K562 (cell line): ENCODE measurements at regions not wholly inside any gene's neighbourhood (a gene's known extent, or its start where the extent isn't known, plus 50 kb on each side); places are given as distances from the start of the nearest gene placed in this dataset.

Experiments
- ATAC-seq: fragments of 200-7000 bp; cut with Tn5 transposase; 3 replicates; pipeline ENCODE4 v1.9.1; 2020; ENCODE audit warnings: moderate library complexity
- BruUV-seq: library from RNA; stranded (reverse); fragments of 400-500 nt; replicated peaks from 2 replicates; lab custom pipeline; 2021; lab: Mats Ljungman, UMichigan
- CTCF ChIA-PET: fragments of 300-600 bp; formaldehyde crosslinking; extraction: SDS; loops from one replicate; lab custom pipeline; 2021; ENCODE audit warnings: low intra/inter-chr PET ratio; lab: Yijun Ruan, JAX
- POLR2A ChIA-PET: fragments of 300-600, 350-650 bp; sonication (Branson Sonifier 250); formaldehyde crosslinking; extraction: SDS; loops from one replicate; lab custom pipeline; 2021; ENCODE audit warnings: antibody characterized with exemption, inconsistent platforms; lab: Yijun Ruan, JAX
- DNase-seq, 4 experiments: peaks; one replicate each; pipeline versions ENCODE4 v3.0.0 to v3.0.0-alpha.2; 2011 to 2018; ENCODE audit warnings: low spot score in 3 of 4, mixed read lengths in 3 of 4; ENCODE audit errors: extremely low read depth in 1 of 4
- FAIRE-seq: peaks from 2 replicates; lab custom pipeline; 2011; peaks lifted over from hg19 to GRCh38; lab: Jason Lieb, UNC
- H2AFZ ChIP-seq: 2 replicates; pipeline ENCODE4 v1.6.0; 2011; ENCODE audit warnings: low read depth, low read length, control low read depth, inconsistent platforms
- H3K27ac ChIP-seq: fragments of 200-600 bp; 3 replicates; pipeline ENCODE4 v1.8.0; 2011; ENCODE audit warnings: low read depth, mild to moderate bottlenecking, control low read depth, inconsistent platforms, low read length, moderate library complexity, mixed read lengths; ENCODE audit errors: extremely low read depth
- H3K27me3 ChIP-seq, 2 experiments: fragments of 300-600 bp in 1 of 2; 2 replicates in 1 of 2; 3 replicates in 1 of 2; pipeline versions ENCODE4 v1.6.0 to v1.8.0; 2011; ENCODE audit warnings: inconsistent platforms in 2 of 2, low read length in 2 of 2, mild to moderate bottlenecking in 1 of 2, mixed read lengths in 1 of 2, moderate library complexity in 1 of 2; ENCODE audit not compliant: control insufficient read depth in 2 of 2, insufficient read depth in 2 of 2
- H3K36me3 ChIP-seq: fragments of 300-600 bp; 3 replicates; pipeline ENCODE4 v1.8.0; 2011; ENCODE audit warnings: mild to moderate bottlenecking, low read length, inconsistent platforms; ENCODE audit not compliant: control insufficient read depth, insufficient read depth
- H3K4me1 ChIP-seq, 2 experiments: fragments of 200-600 bp in 1 of 2; replicated peaks in 1 of 2; 2 replicates in 1 of 2; 3 replicates in 1 of 2; pipeline versions ENCODE4 v1.5.1 to v1.8.0; 2011; ENCODE audit warnings: inconsistent platforms in 2 of 2, low read length in 2 of 2, mild to moderate bottlenecking in 1 of 2, mixed read lengths in 1 of 2, moderate library complexity in 1 of 2; ENCODE audit not compliant: control insufficient read depth in 2 of 2, insufficient read depth in 2 of 2
- H3K4me2 ChIP-seq: 2 replicates; pipeline ENCODE4 v1.6.1; 2011; ENCODE audit warnings: low read length, control low read depth, inconsistent platforms, mixed read lengths; ENCODE audit not compliant: insufficient read depth
- H3K4me3 ChIP-seq: fragments of 200-600 bp; sonication (generic), shearing (Covaris generic); 2 replicates; pipeline ENCODE4 v1.5.1; 2016; ENCODE audit warnings: control low read depth, inconsistent platforms
- H3K79me2 ChIP-seq: fragments of 200-600 bp; 3 replicates; pipeline ENCODE4 v1.8.0; 2011; ENCODE audit warnings: low read length, inconsistent platforms; ENCODE audit not compliant: control insufficient read depth, insufficient read depth
- H3K9ac ChIP-seq, 2 experiments: 2 replicates each; pipeline versions ENCODE4 v1.6.0 to v1.6.1; 2011; ENCODE audit warnings: low read depth in 2 of 2, low read length in 2 of 2, control low read depth in 1 of 2, inconsistent platforms in 1 of 2, mild to moderate bottlenecking in 1 of 2, mixed read lengths in 1 of 2; ENCODE audit not compliant: insufficient read depth in 1 of 2
- H3K9me1 ChIP-seq: one replicate; pipeline ENCODE4 v1.6.0; 2011; ENCODE audit warnings: inconsistent platforms, mild to moderate bottlenecking, low read length, moderate library complexity; ENCODE audit not compliant: control insufficient read depth, insufficient read depth
- H3K9me3 ChIP-seq: replicated peaks from 2 replicates; pipeline ENCODE4 v1.5.1; 2011; ENCODE audit warnings: low read depth, low read length, inconsistent platforms; ENCODE audit not compliant: control insufficient read depth, insufficient read depth
- H4K20me1 ChIP-seq: replicated peaks from 2 replicates; pipeline ENCODE4 v1.6.1; 2011; ENCODE audit warnings: low read length, inconsistent platforms, mixed read lengths; ENCODE audit not compliant: control insufficient read depth, insufficient read depth
- BCL6 ChIP-seq: fragments of 250-450 bp; sonication (Bioruptor Pico); IDR thresholded peaks from 2 replicates; pipeline ENCODE4 v1.4.0; 2020
- CBX1 ChIP-seq: sonication (generic); IDR thresholded peaks from 2 replicates; pipeline ENCODE4 v1.6.1; 2016; ENCODE audit warnings: antibody characterized with exemption, low read depth, mild to moderate bottlenecking
- CEBPB ChIP-seq: fragments of 450-650 bp; IDR thresholded peaks from 2 replicates; pipeline ENCODE4 v1.6.1; 2016; ENCODE audit warnings: missing genetic modification characterization, missing compliant biosample characterization
- NFIC ChIP-seq: fragments of 450-650 bp; IDR thresholded peaks from 2 replicates; pipeline ENCODE4 v1.6.1; 2017; ENCODE audit warnings: mild to moderate bottlenecking, inconsistent platforms
- WGBS: fragments of 100-300 bp; shearing (Covaris generic); methylation state at CpG from one replicate; pipeline ENCODE4 v1.1.6; 2016; ENCODE audit warnings: low coverage, mixed read lengths; ENCODE audit not compliant: insufficient coverage; ENCODE audit errors: missing lambda C conversion rate; 5-methylcytosine and 5-hydroxymethylcytosine counted together
- in situ Hi-C: fragments of 300-500 bp; cut with MboI; formaldehyde crosslinking; loops from 4 replicates; pipeline ENCODE4 v1.15.0; 2018; ENCODE audit warnings: inconsistent platforms, mixed read lengths
- intact Hi-C: fragments of 100-400 bp; cut with micrococcal nuclease; formaldehyde crosslinking; loops from 2 replicates; pipeline ENCODE4 v1.14.2; 2022
- TF ChIP-seq, protein P1 (sequence below): fragments of 450-650 bp; IDR thresholded peaks from 2 replicates; pipeline ENCODE4 v1.6.1; 2016; ENCODE audit warnings: mild to moderate bottlenecking, moderate library complexity
- TF ChIP-seq, protein P2 (sequence below): sonication (generic); formaldehyde crosslinking; IDR thresholded peaks from 2 replicates; pipeline ENCODE4 v1.5.0; 2020; ENCODE audit warnings: missing genetic modification reagents

DNA sequence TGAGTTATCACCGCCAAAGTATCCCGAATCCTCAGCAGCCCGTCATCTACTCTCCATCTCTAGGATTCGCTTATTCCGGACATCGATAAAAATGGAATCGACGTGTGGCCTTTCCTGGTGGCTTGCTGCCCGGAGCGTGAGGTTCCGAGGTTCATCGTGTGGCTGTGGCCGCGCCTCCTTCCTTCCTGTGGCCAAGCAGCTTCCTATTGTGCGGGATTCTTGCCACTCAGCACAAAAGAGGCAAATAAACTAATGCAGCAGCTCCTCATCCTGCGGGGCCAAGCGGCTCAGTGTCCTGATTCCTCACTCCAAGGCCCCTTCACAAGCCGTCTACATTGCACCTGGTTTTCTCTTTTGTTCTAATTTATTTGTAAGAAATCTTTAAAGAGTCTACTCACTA, 800.9 kb downstream of the CDH9 start (continued):
- no peak for TF ChIP-seq BCL6
- TF ChIP-seq, all 486 proteins: peak for 0

DNA sequence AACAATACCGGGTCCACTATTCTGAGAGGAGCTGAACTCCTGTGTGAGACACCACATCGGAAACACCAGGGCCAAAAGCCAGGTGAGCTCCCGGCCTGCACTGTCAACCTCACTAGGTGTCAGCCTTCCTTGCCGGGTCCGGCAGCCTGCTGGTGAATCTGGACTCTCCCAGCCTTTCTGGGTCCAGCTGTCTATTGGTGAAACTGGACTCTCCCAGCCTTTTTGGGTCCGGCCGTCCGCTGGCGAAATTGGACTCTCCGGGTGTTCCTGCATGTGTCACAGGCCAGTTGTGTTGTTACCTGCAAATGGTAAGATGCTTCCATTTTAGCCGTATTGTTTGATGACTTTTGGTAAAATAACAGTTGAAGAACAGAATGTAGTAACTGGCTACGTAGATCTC, 801.5 kb downstream of the CDH9 start:
- 3% methylated on average over 12 of the region's 12 CpGs for WGBS
- POLR2A ChIA-PET = no interaction called here
- no peaks in the 10 kb centered on the region for H3K79me2 ChIP-seq
- no peak overlapping the region for H3K4me3 ChIP-seq
- H2AFZ ChIP-seq = no peak overlapping the region
- H3K27ac ChIP-seq = no peak overlapping the region
- H3K9me3 ChIP-seq = no peaks in the 10 kb centered on the region; the same call in 1 of the 2 replicates
- H3K9ac ChIP-seq = no peak overlapping the region
- FAIRE-seq (no peak), ATAC-seq (no peak), DNase-seq (no peak)
- in situ Hi-C loops = no loop called here
- H3K27me3 ChIP-seq = no peaks in the 10 kb centered on the region
- no TSS peak for BruUV-seq
- H3K4me1 ChIP-seq = no peaks in the 10 kb centered on the region
- H3K36me3 ChIP-seq = no peaks in the 10 kb centered on the region
- H3K9me1 ChIP-seq = no peaks in the 10 kb centered on the region
- H3K4me2 ChIP-seq = no peak overlapping the region
- TF ChIP-seq CEBPB (tag) (no peak), NFIC (no peak), CBX1 (no peak)
- TF ChIP-seq, protein P1, sequence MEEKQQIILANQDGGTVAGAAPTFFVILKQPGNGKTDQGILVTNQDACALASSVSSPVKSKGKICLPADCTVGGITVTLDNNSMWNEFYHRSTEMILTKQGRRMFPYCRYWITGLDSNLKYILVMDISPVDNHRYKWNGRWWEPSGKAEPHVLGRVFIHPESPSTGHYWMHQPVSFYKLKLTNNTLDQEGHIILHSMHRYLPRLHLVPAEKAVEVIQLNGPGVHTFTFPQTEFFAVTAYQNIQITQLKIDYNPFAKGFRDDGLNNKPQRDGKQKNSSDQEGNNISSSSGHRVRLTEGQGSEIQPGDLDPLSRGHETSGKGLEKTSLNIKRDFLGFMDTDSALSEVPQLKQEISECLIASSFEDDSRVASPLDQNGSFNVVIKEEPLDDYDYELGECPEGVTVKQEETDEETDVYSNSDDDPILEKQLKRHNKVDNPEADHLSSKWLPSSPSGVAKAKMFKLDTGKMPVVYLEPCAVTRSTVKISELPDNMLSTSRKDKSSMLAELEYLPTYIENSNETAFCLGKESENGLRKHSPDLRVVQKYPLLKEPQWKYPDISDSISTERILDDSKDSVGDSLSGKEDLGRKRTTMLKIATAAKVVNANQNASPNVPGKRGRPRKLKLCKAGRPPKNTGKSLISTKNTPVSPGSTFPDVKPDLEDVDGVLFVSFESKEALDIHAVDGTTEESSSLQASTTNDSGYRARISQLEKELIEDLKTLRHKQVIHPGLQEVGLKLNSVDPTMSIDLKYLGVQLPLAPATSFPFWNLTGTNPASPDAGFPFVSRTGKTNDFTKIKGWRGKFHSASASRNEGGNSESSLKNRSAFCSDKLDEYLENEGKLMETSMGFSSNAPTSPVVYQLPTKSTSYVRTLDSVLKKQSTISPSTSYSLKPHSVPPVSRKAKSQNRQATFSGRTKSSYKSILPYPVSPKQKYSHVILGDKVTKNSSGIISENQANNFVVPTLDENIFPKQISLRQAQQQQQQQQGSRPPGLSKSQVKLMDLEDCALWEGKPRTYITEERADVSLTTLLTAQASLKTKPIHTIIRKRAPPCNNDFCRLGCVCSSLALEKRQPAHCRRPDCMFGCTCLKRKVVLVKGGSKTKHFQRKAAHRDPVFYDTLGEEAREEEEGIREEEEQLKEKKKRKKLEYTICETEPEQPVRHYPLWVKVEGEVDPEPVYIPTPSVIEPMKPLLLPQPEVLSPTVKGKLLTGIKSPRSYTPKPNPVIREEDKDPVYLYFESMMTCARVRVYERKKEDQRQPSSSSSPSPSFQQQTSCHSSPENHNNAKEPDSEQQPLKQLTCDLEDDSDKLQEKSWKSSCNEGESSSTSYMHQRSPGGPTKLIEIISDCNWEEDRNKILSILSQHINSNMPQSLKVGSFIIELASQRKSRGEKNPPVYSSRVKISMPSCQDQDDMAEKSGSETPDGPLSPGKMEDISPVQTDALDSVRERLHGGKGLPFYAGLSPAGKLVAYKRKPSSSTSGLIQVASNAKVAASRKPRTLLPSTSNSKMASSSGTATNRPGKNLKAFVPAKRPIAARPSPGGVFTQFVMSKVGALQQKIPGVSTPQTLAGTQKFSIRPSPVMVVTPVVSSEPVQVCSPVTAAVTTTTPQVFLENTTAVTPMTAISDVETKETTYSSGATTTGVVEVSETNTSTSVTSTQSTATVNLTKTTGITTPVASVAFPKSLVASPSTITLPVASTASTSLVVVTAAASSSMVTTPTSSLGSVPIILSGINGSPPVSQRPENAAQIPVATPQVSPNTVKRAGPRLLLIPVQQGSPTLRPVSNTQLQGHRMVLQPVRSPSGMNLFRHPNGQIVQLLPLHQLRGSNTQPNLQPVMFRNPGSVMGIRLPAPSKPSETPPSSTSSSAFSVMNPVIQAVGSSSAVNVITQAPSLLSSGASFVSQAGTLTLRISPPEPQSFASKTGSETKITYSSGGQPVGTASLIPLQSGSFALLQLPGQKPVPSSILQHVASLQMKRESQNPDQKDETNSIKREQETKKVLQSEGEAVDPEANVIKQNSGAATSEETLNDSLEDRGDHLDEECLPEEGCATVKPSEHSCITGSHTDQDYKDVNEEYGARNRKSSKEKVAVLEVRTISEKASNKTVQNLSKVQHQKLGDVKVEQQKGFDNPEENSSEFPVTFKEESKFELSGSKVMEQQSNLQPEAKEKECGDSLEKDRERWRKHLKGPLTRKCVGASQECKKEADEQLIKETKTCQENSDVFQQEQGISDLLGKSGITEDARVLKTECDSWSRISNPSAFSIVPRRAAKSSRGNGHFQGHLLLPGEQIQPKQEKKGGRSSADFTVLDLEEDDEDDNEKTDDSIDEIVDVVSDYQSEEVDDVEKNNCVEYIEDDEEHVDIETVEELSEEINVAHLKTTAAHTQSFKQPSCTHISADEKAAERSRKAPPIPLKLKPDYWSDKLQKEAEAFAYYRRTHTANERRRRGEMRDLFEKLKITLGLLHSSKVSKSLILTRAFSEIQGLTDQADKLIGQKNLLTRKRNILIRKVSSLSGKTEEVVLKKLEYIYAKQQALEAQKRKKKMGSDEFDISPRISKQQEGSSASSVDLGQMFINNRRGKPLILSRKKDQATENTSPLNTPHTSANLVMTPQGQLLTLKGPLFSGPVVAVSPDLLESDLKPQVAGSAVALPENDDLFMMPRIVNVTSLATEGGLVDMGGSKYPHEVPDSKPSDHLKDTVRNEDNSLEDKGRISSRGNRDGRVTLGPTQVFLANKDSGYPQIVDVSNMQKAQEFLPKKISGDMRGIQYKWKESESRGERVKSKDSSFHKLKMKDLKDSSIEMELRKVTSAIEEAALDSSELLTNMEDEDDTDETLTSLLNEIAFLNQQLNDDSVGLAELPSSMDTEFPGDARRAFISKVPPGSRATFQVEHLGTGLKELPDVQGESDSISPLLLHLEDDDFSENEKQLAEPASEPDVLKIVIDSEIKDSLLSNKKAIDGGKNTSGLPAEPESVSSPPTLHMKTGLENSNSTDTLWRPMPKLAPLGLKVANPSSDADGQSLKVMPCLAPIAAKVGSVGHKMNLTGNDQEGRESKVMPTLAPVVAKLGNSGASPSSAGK = no peak
- TF ChIP-seq, protein P2, sequence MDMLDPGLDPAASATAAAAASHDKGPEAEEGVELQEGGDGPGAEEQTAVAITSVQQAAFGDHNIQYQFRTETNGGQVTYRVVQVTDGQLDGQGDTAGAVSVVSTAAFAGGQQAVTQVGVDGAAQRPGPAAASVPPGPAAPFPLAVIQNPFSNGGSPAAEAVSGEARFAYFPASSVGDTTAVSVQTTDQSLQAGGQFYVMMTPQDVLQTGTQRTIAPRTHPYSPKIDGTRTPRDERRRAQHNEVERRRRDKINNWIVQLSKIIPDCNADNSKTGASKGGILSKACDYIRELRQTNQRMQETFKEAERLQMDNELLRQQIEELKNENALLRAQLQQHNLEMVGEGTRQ (CRISPR knock-in tag) = no peak
- CTCF ChIA-PET = no interaction called here
- intact Hi-C loops = no loop called here
- no peaks in the 10 kb centered on the region for H4K20me1 ChIP-seq
